MM.1S (cell line): ENCODE measurements at regions not wholly inside any gene's neighbourhood (a gene's known extent, or its start where the extent isn't known, plus 50 kb on each side); places are given as distances from the start of the nearest gene placed in this dataset.

Experiments
- EZH2 ChIP-seq: fragments of 300-600 bp; sonication (generic); optimal IDR thresholded peaks from 2 replicates; pipeline ENCODE3; 2017; ENCODE audit warnings: low read depth, mild to moderate bottlenecking, antibody characterized with exemption, low read length, mixed read lengths
- TF ChIP-seq, protein P1 (sequence below): fragments of 300-600 bp; sonication (generic); IDR thresholded peaks from 2 replicates; pipeline ENCODE4 v1.5.1; 2016; ENCODE audit warnings: antibody characterized with exemption, low read length, mixed read lengths

DNA sequence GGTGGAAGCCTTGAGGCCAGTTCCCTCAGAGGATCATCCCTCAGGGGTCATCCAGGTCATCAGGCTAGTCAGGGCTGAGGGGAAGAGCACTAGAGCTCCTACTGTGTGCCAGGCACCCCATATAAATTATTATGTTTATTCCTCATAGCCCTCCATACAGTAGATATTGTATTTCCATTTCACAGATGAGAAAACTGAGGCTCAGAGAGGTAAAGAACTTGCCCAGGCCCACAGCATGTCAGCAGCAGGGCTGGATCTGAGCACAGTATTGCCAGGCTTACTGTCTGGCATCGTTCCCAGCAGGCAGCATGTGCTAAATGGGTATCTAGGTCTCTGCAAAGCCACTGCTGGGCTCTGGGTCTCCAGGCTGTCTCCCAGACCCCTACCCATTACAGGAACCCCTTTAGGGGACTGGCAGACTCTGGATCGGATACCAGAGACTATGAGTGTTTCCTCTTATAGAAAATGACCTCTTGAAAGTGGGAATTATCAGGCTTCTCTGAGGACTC, 153.3 kb downstream of the PTPRU start:
- TF ChIP-seq, protein P1, sequence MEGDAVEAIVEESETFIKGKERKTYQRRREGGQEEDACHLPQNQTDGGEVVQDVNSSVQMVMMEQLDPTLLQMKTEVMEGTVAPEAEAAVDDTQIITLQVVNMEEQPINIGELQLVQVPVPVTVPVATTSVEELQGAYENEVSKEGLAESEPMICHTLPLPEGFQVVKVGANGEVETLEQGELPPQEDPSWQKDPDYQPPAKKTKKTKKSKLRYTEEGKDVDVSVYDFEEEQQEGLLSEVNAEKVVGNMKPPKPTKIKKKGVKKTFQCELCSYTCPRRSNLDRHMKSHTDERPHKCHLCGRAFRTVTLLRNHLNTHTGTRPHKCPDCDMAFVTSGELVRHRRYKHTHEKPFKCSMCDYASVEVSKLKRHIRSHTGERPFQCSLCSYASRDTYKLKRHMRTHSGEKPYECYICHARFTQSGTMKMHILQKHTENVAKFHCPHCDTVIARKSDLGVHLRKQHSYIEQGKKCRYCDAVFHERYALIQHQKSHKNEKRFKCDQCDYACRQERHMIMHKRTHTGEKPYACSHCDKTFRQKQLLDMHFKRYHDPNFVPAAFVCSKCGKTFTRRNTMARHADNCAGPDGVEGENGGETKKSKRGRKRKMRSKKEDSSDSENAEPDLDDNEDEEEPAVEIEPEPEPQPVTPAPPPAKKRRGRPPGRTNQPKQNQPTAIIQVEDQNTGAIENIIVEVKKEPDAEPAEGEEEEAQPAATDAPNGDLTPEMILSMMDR, result no peak
- no peak for TF ChIP-seq EZH2
